ENCODE measurements at regions not wholly inside any gene's neighbourhood (a gene's known extent, or its start where the extent isn't known, plus 50 kb on each side); places are given as distances from the start of the nearest gene placed in this dataset.

GRCh38 chr2:19751631-19752030 is 150.2 kb downstream of the TTC32 start:
- TF ChIP-seq POLR2A (IDR thresholded peaks at IDR 0.05) (no peak), CTCF (IDR thresholded peaks at IDR 0.05) (no peak), EP300 (IDR thresholded peaks at IDR 0.05) (no peak)
